MM.1S (cell line): ENCODE measurements at regions not wholly inside any gene's neighbourhood (a gene's known extent, or its start where the extent isn't known, plus 50 kb on each side); places are given as distances from the start of the nearest gene placed in this dataset.

Source experiments
- DNase-seq: peaks from one replicate; pipeline ENCODE4 v3.0.0-alpha.2; 2015
- H2AFZ ChIP-seq: fragments of 300-600 bp; sonication (generic); 2 replicates; pipeline ENCODE4 v1.6.0; 2016; ENCODE audit warnings: antibody characterized with exemption, low read length
- H3F3A ChIP-seq: fragments of 300-600 bp; sonication (generic); 2 replicates; pipeline ENCODE4 v1.6.1; 2016; ENCODE audit warnings: mild to moderate bottlenecking, antibody characterized with exemption, low read length, moderate library complexity, mixed read lengths; ENCODE audit not compliant: insufficient read depth
- H3K27ac ChIP-seq: fragments of 300-600 bp; sonication (generic); 2 replicates; pipeline ENCODE4 v1.5.1; 2016; ENCODE audit warnings: mild to moderate bottlenecking, low read length
- H3K27me3 ChIP-seq: fragments of 300-600 bp; sonication (generic); replicated peaks from 2 replicates; pipeline ENCODE4 v1.6.0; 2016; ENCODE audit warnings: low read length; ENCODE audit not compliant: insufficient read depth
- H3K36me3 ChIP-seq: fragments of 300-600 bp; sonication (generic); replicated peaks from 2 replicates; pipeline ENCODE4 v1.6.1; 2016; ENCODE audit warnings: mild to moderate bottlenecking, low read length, mixed read lengths; ENCODE audit not compliant: insufficient read depth
- H3K4me1 ChIP-seq: fragments of 300-600 bp; sonication (generic); 2 replicates; pipeline ENCODE4 v1.6.1; 2016; ENCODE audit warnings: low read length, mixed read lengths
- H3K4me2 ChIP-seq: fragments of 300-600 bp; sonication (generic); 2 replicates; pipeline ENCODE4 v1.6.0; 2016; ENCODE audit warnings: low read depth, low read length
- H3K4me3 ChIP-seq: fragments of 300-600 bp; sonication (generic); 2 replicates; pipeline ENCODE4 v1.5.1; 2016; ENCODE audit warnings: low read length, mixed read lengths
- H3K79me2 ChIP-seq: fragments of 300-600 bp; sonication (generic); 2 replicates; pipeline ENCODE4 v1.6.1; 2016; ENCODE audit warnings: mixed run types, low read length, mixed read lengths
- H3K9ac ChIP-seq: fragments of 300-600 bp; sonication (generic); 2 replicates; pipeline ENCODE4 v1.6.1; 2016; ENCODE audit warnings: low read length, mixed read lengths
- H3K9me2 ChIP-seq: fragments of 300-600 bp; sonication (generic); replicated peaks from 2 replicates; pipeline ENCODE4 v1.6.1; 2016; ENCODE audit warnings: mild to moderate bottlenecking, low read length, mixed read lengths; ENCODE audit not compliant: insufficient read depth
- H3K9me3 ChIP-seq: fragments of 300-600 bp; sonication (generic); replicated peaks from 2 replicates; pipeline ENCODE4 v1.6.1; 2016; ENCODE audit warnings: mild to moderate bottlenecking, low read length, mixed read lengths; ENCODE audit not compliant: insufficient read depth
- H4K20me1 ChIP-seq: fragments of 300-600 bp; sonication (generic); 2 replicates; pipeline ENCODE4 v1.6.1; 2016; ENCODE audit warnings: mild to moderate bottlenecking, low read length, moderate library complexity, mixed read lengths; ENCODE audit not compliant: insufficient read depth
- CTCF ChIP-seq: fragments of 300-600 bp; sonication (generic); IDR thresholded peaks from 2 replicates; pipeline ENCODE4 v1.5.1; 2016; ENCODE audit warnings: antibody characterized with exemption, low read length, mixed read lengths
- EZH2 ChIP-seq: fragments of 300-600 bp; sonication (generic); optimal IDR thresholded peaks from 2 replicates; pipeline ENCODE3; 2017; ENCODE audit warnings: low read depth, mild to moderate bottlenecking, antibody characterized with exemption, low read length, mixed read lengths
- EZH2phosphoT487 ChIP-seq: fragments of 300-600 bp; sonication (generic); IDR thresholded peaks from 2 replicates; pipeline ENCODE4 v1.6.1; 2018; ENCODE audit warnings: antibody characterized with exemption, low read length

GRCh38 chr5:88984040-88984439 is 101.1 kb upstream of the MEF2C start:
- Histone ChIP-seq H3K9me3 (no peaks in the 10 kb centered on the region), H3K27me3 (no peaks in the 10 kb centered on the region), H3F3A (no peaks in the 10 kb centered on the region), H3K4me1 (no peaks in the 10 kb centered on the region), H3K79me2 (no peaks in the 10 kb centered on the region), H3K27ac (no peak overlapping the region), H2AFZ (no peak overlapping the region), H3K9me2 (no peaks in the 10 kb centered on the region), H3K9ac (no peak overlapping the region), H4K20me1 (no peaks in the 10 kb centered on the region), H3K4me3 (no peak overlapping the region), H3K4me2 (no peak overlapping the region), H3K36me3 (no peaks in the 10 kb centered on the region)
- TF ChIP-seq CTCF = no peak
- no peak for TF ChIP-seq EZH2phosphoT487
- TF ChIP-seq EZH2 = no peak
- DNase-seq = no peak

- H3K27me3 ChIP-seq = no peaks in the 10 kb centered on the region
- no peaks in the 10 kb centered on the region for H3F3A ChIP-seq
- H4K20me1 ChIP-seq = no peaks in the 10 kb centered on the region
- no peaks in the 10 kb centered on the region for H3K4me1 ChIP-seq
- H3K9me2 ChIP-seq = no peaks in the 10 kb centered on the region
- H2AFZ ChIP-seq = no peak overlapping the region
- H3K4me3 ChIP-seq = no peak overlapping the region
- no peaks in the 10 kb centered on the region for H3K79me2 ChIP-seq
- H3K27ac ChIP-seq = no peak overlapping the region
- no peaks in the 10 kb centered on the region for H3K36me3 ChIP-seq
- no peaks in the 10 kb centered on the region for H3K9me3 ChIP-seq
- H3K9ac ChIP-seq = no peak overlapping the region
- TF ChIP-seq CTCF (no peak), EZH2 (no peak), EZH2phosphoT487 (no peak)
- DNase-seq = no peak
- no peak overlapping the region for H3K4me2 ChIP-seq
Observed at GRCh38 chr5:88979726-88980125, 96.7 kb upstream of the MEF2C start.

- no peaks in the 10 kb centered on the region for H3K9me2 ChIP-seq
- DNase-seq = no peak
- TF ChIP-seq EZH2 = no peak
- no peak for TF ChIP-seq CTCF
- no peak for TF ChIP-seq EZH2phosphoT487
- H3K9me3 ChIP-seq = no peaks in the 10 kb centered on the region
- no peaks in the 10 kb centered on the region for H4K20me1 ChIP-seq
- H2AFZ ChIP-seq = no peak overlapping the region
- H3K79me2 ChIP-seq = no peaks in the 10 kb centered on the region
- no peaks in the 10 kb centered on the region for H3K27me3 ChIP-seq
- H3K4me3 ChIP-seq = no peak overlapping the region
- H3K36me3 ChIP-seq = no peaks in the 10 kb centered on the region
- no peak overlapping the region for H3K27ac ChIP-seq
- H3F3A ChIP-seq = no peaks in the 10 kb centered on the region
- no peaks in the 10 kb centered on the region for H3K4me1 ChIP-seq
- H3K4me2 ChIP-seq = no peak overlapping the region
- no peak overlapping the region for H3K9ac ChIP-seq
Observed at GRCh38 chr5:88979244-88979643, 96.3 kb upstream of the MEF2C start.
